Panc1 (cell line): ENCODE measurements at regions not wholly inside any gene's neighbourhood (a gene's known extent, or its start where the extent isn't known, plus 50 kb on each side); places are given as distances from the start of the nearest gene placed in this dataset.

Source experiments
- POLR2AphosphoS5 ChIP-seq: IDR thresholded peaks from 2 replicates; pipeline ENCODE4 v1.6.1; 2012; ENCODE audit warnings: mild to moderate bottlenecking, low read depth, low read length, moderate library complexity
- TF ChIP-seq, protein P1 (sequence below): fragments of 450-650 bp; IDR thresholded peaks from 2 replicates; pipeline ENCODE4 v1.5.1; 2017; ENCODE audit warnings: mild to moderate bottlenecking

DNA sequence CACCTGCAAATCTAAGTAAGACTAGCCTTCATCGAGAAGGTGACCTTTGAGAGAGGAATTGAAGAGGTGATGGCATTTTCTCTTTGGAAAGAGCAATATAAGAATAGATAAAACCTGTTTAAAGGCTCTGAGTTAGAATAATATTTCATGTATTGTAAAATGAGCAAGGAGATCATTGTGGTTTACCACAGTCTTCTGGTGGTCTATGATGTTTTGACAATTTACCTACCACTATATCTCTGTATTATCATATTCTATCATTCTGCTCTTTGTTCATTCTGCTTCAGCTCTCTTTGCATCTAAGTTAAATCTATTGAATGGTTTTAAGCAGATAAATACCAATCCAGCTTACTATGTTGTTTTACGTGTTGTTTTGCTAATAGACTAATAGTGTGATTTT is 982.3 kb downstream of the SI start:
- TF ChIP-seq POLR2AphosphoS5 = no peak
- TF ChIP-seq, protein P1, sequence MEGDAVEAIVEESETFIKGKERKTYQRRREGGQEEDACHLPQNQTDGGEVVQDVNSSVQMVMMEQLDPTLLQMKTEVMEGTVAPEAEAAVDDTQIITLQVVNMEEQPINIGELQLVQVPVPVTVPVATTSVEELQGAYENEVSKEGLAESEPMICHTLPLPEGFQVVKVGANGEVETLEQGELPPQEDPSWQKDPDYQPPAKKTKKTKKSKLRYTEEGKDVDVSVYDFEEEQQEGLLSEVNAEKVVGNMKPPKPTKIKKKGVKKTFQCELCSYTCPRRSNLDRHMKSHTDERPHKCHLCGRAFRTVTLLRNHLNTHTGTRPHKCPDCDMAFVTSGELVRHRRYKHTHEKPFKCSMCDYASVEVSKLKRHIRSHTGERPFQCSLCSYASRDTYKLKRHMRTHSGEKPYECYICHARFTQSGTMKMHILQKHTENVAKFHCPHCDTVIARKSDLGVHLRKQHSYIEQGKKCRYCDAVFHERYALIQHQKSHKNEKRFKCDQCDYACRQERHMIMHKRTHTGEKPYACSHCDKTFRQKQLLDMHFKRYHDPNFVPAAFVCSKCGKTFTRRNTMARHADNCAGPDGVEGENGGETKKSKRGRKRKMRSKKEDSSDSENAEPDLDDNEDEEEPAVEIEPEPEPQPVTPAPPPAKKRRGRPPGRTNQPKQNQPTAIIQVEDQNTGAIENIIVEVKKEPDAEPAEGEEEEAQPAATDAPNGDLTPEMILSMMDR = no peak
